Panc1 (cell line): ENCODE measurements at regions not wholly inside any gene's neighbourhood (a gene's known extent, or its start where the extent isn't known, plus 50 kb on each side); places are given as distances from the start of the nearest gene placed in this dataset.

Experiments used
- ATAC-seq: fragments of 200-7000 bp; cut with Tn5 transposase; 2 replicates; pipeline ENCODE4 v1.9.1; 2020; ENCODE audit warnings: mild to moderate bottlenecking, moderate library complexity
- BruUV-seq: library from RNA; stranded (reverse); fragments of 400-500 nt; replicated peaks from 2 replicates; lab custom pipeline; 2021; lab: Mats Ljungman, UMichigan
- CTCF ChIA-PET: fragments of 300-600 bp; sonication (Branson Sonifier 250); formaldehyde crosslinking; loops from one replicate; lab custom pipeline; 2022; ENCODE audit warnings: antibody characterized with exemption; lab: Charles Lee
- POLR2A ChIA-PET: fragments of 300-600 bp; sonication (Branson Sonifier 250); formaldehyde crosslinking; loops from one replicate; lab custom pipeline; 2022; ENCODE audit warnings: antibody characterized with exemption; lab: Charles Lee
- DNase-seq: peaks from one replicate; pipeline ENCODE4 v3.0.0-alpha.2; 2010; ENCODE audit warnings: low read depth, low spot score
- H3K27ac ChIP-seq: 2 replicates; pipeline ENCODE4 v1.5.1; 2011; ENCODE audit warnings: mild to moderate bottlenecking, low read length, inconsistent platforms
- H3K27me3 ChIP-seq: fragments of 200-500 bp; sonication (Bioruptor generic); 2 replicates; pipeline ENCODE4 v1.6.0; 2014; ENCODE audit warnings: low read length, inconsistent platforms; ENCODE audit not compliant: control insufficient read depth, insufficient read depth
- H3K36me3 ChIP-seq: fragments of 200-500 bp; sonication (Bioruptor generic); 2 replicates; pipeline ENCODE4 v1.5.1; 2014; ENCODE audit warnings: inconsistent platforms, mild to moderate bottlenecking, low read length, moderate library complexity; ENCODE audit not compliant: control insufficient read depth, insufficient read depth
- H3K4me1 ChIP-seq: 2 replicates; pipeline ENCODE4 v1.5.1; 2011; ENCODE audit warnings: inconsistent platforms, mild to moderate bottlenecking, low read length, moderate library complexity; ENCODE audit not compliant: control insufficient read depth, insufficient read depth
- H3K4me3 ChIP-seq, 2 experiments: 2 replicates each; pipeline ENCODE4 v1.5.1; 2011 to 2012; ENCODE audit warnings: low read depth in 2 of 2, low read length in 2 of 2, mild to moderate bottlenecking in 2 of 2, inconsistent platforms in 1 of 2, moderate library complexity in 1 of 2
- H3K9me3 ChIP-seq: fragments of 200-500 bp; sonication (Bioruptor generic); 2 replicates; pipeline ENCODE4 v1.5.1; 2014; ENCODE audit warnings: low read depth, mild to moderate bottlenecking, inconsistent platforms, low read length, moderate library complexity; ENCODE audit not compliant: control insufficient read depth, insufficient read depth
- POLR2AphosphoS5 ChIP-seq: IDR thresholded peaks from 2 replicates; pipeline ENCODE4 v1.6.1; 2012; ENCODE audit warnings: mild to moderate bottlenecking, low read depth, low read length, moderate library complexity
- SIN3A ChIP-seq: IDR thresholded peaks from 2 replicates; pipeline ENCODE4 v1.6.1; 2012; ENCODE audit warnings: low read depth, mild to moderate bottlenecking, low read length, moderate library complexity, borderline replicate concordance; ENCODE audit not compliant: insufficient read depth
- TCF7L2 ChIP-seq: IDR thresholded peaks from 2 replicates; pipeline ENCODE4 v1.6.1; 2011; ENCODE audit warnings: mild to moderate bottlenecking, low read depth, low read length, inconsistent platforms
- in situ Hi-C: cut with HindIII; loops from 2 replicates; pipeline ENCODE4 v1.10.0; 2016; ENCODE audit warnings: low sequenced_read_pairs, low pct_unique_long_range_greater_than_20kb
- intact Hi-C: fragments of 100-400 bp; cut with micrococcal nuclease; formaldehyde crosslinking; loops from one replicate; pipeline ENCODE4 v1.10.0; 2022; ENCODE audit not compliant: unreplicated experiment
- TF ChIP-seq, protein P1 (sequence below): fragments of 450-650 bp; IDR thresholded peaks from 2 replicates; pipeline ENCODE4 v1.5.1; 2017; ENCODE audit warnings: mild to moderate bottlenecking
- TF ChIP-seq, protein P2 (sequence below), 2 experiments: IDR thresholded peaks; 2 replicates each; pipeline ENCODE4 v1.6.1; 2011 to 2012; ENCODE audit warnings: low read depth in 2 of 2, control low read depth in 1 of 2, low read length in 1 of 2, mild to moderate bottlenecking in 1 of 2, moderate library complexity in 1 of 2; ENCODE audit not compliant: insufficient read depth in 1 of 2

DNA sequence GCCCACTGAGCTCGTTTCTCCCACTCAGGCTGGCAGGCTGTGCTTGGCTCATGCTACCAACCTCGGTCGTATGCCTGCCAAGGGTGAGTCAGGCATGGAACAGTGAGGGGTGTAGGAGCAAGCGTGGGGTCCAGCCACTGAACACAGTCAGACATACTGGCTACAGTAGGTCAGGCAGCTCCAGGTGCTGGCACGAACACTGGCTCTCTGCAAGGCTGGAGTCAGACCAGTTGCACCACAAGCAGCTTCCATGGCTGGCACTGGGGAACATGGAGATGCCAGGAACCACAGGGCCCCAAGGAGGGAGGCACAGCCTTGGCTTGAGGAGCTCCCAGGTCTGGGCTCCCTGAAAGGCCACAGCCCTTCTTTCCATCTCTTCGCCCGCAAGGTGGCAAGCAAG, 410.7 kb upstream of the KIRREL3 start:
- Histone ChIP-seq H3K4me3 (no peak overlapping the region), H3K27me3 (no peaks in the 10 kb centered on the region), H3K4me1 (no peaks in the 10 kb centered on the region), H3K27ac (no peak overlapping the region), H3K9me3 (0 out of 2 replicates have a peak, but pooled peaks cover 5% of the 10 kb centered on the region), H3K36me3 (no peaks in the 10 kb centered on the region)
- no TSS peak for BruUV-seq
- in situ Hi-C loops: no loop called here
- POLR2A ChIA-PET: no interaction called here
- ATAC-seq (no peak), DNase-seq (no peak)
- CTCF ChIA-PET: no interaction called here
- TF ChIP-seq, protein P1, sequence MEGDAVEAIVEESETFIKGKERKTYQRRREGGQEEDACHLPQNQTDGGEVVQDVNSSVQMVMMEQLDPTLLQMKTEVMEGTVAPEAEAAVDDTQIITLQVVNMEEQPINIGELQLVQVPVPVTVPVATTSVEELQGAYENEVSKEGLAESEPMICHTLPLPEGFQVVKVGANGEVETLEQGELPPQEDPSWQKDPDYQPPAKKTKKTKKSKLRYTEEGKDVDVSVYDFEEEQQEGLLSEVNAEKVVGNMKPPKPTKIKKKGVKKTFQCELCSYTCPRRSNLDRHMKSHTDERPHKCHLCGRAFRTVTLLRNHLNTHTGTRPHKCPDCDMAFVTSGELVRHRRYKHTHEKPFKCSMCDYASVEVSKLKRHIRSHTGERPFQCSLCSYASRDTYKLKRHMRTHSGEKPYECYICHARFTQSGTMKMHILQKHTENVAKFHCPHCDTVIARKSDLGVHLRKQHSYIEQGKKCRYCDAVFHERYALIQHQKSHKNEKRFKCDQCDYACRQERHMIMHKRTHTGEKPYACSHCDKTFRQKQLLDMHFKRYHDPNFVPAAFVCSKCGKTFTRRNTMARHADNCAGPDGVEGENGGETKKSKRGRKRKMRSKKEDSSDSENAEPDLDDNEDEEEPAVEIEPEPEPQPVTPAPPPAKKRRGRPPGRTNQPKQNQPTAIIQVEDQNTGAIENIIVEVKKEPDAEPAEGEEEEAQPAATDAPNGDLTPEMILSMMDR: no peak
- no peak for TF ChIP-seq TCF7L2
- no peak for TF ChIP-seq SIN3A
- TF ChIP-seq, protein P2, sequence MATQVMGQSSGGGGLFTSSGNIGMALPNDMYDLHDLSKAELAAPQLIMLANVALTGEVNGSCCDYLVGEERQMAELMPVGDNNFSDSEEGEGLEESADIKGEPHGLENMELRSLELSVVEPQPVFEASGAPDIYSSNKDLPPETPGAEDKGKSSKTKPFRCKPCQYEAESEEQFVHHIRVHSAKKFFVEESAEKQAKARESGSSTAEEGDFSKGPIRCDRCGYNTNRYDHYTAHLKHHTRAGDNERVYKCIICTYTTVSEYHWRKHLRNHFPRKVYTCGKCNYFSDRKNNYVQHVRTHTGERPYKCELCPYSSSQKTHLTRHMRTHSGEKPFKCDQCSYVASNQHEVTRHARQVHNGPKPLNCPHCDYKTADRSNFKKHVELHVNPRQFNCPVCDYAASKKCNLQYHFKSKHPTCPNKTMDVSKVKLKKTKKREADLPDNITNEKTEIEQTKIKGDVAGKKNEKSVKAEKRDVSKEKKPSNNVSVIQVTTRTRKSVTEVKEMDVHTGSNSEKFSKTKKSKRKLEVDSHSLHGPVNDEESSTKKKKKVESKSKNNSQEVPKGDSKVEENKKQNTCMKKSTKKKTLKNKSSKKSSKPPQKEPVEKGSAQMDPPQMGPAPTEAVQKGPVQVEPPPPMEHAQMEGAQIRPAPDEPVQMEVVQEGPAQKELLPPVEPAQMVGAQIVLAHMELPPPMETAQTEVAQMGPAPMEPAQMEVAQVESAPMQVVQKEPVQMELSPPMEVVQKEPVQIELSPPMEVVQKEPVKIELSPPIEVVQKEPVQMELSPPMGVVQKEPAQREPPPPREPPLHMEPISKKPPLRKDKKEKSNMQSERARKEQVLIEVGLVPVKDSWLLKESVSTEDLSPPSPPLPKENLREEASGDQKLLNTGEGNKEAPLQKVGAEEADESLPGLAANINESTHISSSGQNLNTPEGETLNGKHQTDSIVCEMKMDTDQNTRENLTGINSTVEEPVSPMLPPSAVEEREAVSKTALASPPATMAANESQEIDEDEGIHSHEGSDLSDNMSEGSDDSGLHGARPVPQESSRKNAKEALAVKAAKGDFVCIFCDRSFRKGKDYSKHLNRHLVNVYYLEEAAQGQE (IDR thresholded peaks at IDR 0.05; ENCODE audit: insufficient read depth in 1 of 2, low read depth in 2 of 2, low read length in 1 of 2): no peak
- TF ChIP-seq POLR2AphosphoS5: no peak
- intact Hi-C loops: no loop called here

DNA sequence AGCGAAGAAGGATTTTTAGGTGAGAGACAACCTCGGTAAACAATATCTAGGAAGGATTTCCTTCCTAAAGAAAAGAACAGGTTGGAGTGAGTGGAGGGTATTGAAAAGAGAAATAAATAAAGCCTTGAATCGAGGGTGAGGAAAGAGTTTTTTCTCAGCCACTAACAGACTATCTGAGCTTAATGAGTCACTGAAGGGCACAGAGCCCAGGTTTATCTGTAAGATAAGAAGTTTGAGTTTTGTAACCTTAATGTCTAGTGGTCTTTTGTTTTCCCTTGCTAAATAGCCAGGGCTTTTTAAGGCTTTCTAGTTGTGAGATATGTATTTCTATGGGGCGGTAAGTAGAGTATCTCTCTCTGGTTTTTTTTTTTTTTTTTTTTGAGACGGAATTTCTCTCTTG, 394.5 kb upstream of the KIRREL3 start:
- ChIA-PET CTCF (interaction anchor here (0.7 kb wide), 1 partner anchor 26 kb away, joined by 9 read pairs; no protein-coding TSS in a partner anchor), POLR2A (no interaction called here)
- intact Hi-C loops (no loop called here), in situ Hi-C loops (no loop called here)
- TF ChIP-seq, protein P2 (IDR thresholded peaks at IDR 0.05; ENCODE audit: insufficient read depth in 1 of 2, low read depth in 2 of 2, low read length in 1 of 2): no peak
- TF ChIP-seq SIN3A (no peak), TCF7L2 (no peak), POLR2AphosphoS5 (no peak)
- TF ChIP-seq, protein P1: no peak
- Histone ChIP-seq H3K36me3 (no peaks in the 10 kb centered on the region), H3K27ac (no peak overlapping the region), H3K9me3 (no peaks in the 10 kb centered on the region), H3K4me3 (no peak overlapping the region), H3K4me1 (no peaks in the 10 kb centered on the region), H3K27me3 (no peaks in the 10 kb centered on the region)
- ATAC-seq: no peak
- BruUV-seq: no TSS peak
- DNase-seq: no peak
